ENCODE measurements at regions not wholly inside any gene's neighbourhood (a gene's known extent, or its start where the extent isn't known, plus 50 kb on each side); places are given as distances from the start of the nearest gene placed in this dataset.

- ATAC-seq (ENCODE audit: low read depth) (no peak), DNase-seq (no peak)
- ChIA-PET CTCF (no interaction called here), POLR2A (no interaction called here)
- Mint-ChIP-seq H3K27ac (no peak overlapping the region), H3K4me3 (no peak overlapping the region), H3K4me1 (no peaks in the 10 kb centered on the region), H3K27me3 (no peaks in the 10 kb centered on the region), H3K9me3 (ENCODE audit: insufficient read depth) (peaks cover 3% of the 10 kb centered on the region)
- H3K4me3 ChIP-seq (ENCODE audit: control extremely low read depth in 1 of 5, extremely low read depth in 1 of 5, insufficient read depth in 1 of 5, low read depth in 2 of 5, low read length in 4 of 5): no peak overlapping the region
- no peak overlapping the region for H3K9ac ChIP-seq (ENCODE audit: low read length)
- H4K20me1 ChIP-seq (ENCODE audit: control insufficient read depth, insufficient read depth, low read length, poor library complexity, severe bottlenecking): no peaks in the 10 kb centered on the region
- no peak overlapping the region for H3K27ac ChIP-seq (ENCODE audit: low read length in 2 of 2)
- no peaks in the 10 kb centered on the region for H3K79me2 ChIP-seq (ENCODE audit: control insufficient read depth, insufficient read depth, low read length)
- TF ChIP-seq EZH2 (IDR thresholded peaks at IDR 0.05; ENCODE audit: borderline replicate concordance, insufficient read depth, low read depth, low read length, poor library complexity, severe bottlenecking) (no peak), CTCF (IDR thresholded peaks at IDR 0.05) (no peak)
- H2AFZ ChIP-seq (ENCODE audit: insufficient read depth, low read depth, low read length, poor library complexity, severe bottlenecking): no peak overlapping the region
- H3K9me3 ChIP-seq (ENCODE audit: control extremely low read depth in 1 of 3, control insufficient read depth in 2 of 3, insufficient read depth in 1 of 3, low read length in 2 of 3): no peaks in the 10 kb centered on the region
- H3K36me3 ChIP-seq (replicated peaks in 1 of 2; ENCODE audit: control extremely low read depth in 1 of 2, control insufficient read depth in 1 of 2, extremely low read depth in 1 of 2, insufficient read depth in 2 of 2, low read length in 1 of 2): no peaks in the 10 kb centered on the region
- no peak overlapping the region for H3K4me2 ChIP-seq (replicated peaks; ENCODE audit: low read depth, low read length, poor library complexity, severe bottlenecking)
- H3K27me3 ChIP-seq (replicated peaks in 1 of 4; ENCODE audit: control extremely low read depth in 1 of 4, control insufficient read depth in 3 of 4, insufficient read depth in 4 of 4, low read length in 3 of 4): no peaks in the 10 kb centered on the region
- no peaks in the 10 kb centered on the region for H3K4me1 ChIP-seq (ENCODE audit: control insufficient read depth in 2 of 2, insufficient read depth in 2 of 2, low read length in 2 of 2)
- intact Hi-C loops (cut with micrococcal nuclease): no loop called here
Observed at GRCh38 chr1:103266036-103266435, 157.7 kb upstream of the COL11A1 start.

- no peak overlapping the region for H3K9ac ChIP-seq (ENCODE audit: low read length)
- CTCF ChIA-PET: no interaction called here
- H3K4me3 ChIP-seq (ENCODE audit: control extremely low read depth in 1 of 5, extremely low read depth in 1 of 5, insufficient read depth in 1 of 5, low read depth in 2 of 5, low read length in 4 of 5): no peak overlapping the region
- DNase-seq: no peak
- no peak overlapping the region for H2AFZ ChIP-seq (ENCODE audit: insufficient read depth, low read depth, low read length, poor library complexity, severe bottlenecking)
- no peaks in the 10 kb centered on the region for H3K9me3 Mint-ChIP-seq (ENCODE audit: insufficient read depth)
- H3K79me2 ChIP-seq (ENCODE audit: control insufficient read depth, insufficient read depth, low read length): no peaks in the 10 kb centered on the region
- H3K4me2 ChIP-seq (replicated peaks; ENCODE audit: low read depth, low read length, poor library complexity, severe bottlenecking): no peak overlapping the region
- no peak overlapping the region for H3K27ac ChIP-seq (ENCODE audit: low read length in 2 of 2)
- no peak overlapping the region for H3K27ac Mint-ChIP-seq
- H3K4me1 Mint-ChIP-seq: no peaks in the 10 kb centered on the region
- H3K36me3 ChIP-seq (replicated peaks in 1 of 2; ENCODE audit: control extremely low read depth in 1 of 2, control insufficient read depth in 1 of 2, extremely low read depth in 1 of 2, insufficient read depth in 2 of 2, low read length in 1 of 2): no peaks in the 10 kb centered on the region
- H3K4me1 ChIP-seq (ENCODE audit: control insufficient read depth in 2 of 2, insufficient read depth in 2 of 2, low read length in 2 of 2): no peaks in the 10 kb centered on the region
- no peak for ATAC-seq (ENCODE audit: low read depth)
- TF ChIP-seq EZH2 (IDR thresholded peaks at IDR 0.05; ENCODE audit: borderline replicate concordance, insufficient read depth, low read depth, low read length, poor library complexity, severe bottlenecking) (no peak), CTCF (IDR thresholded peaks at IDR 0.05) (no peak)
- no peaks in the 10 kb centered on the region for H3K27me3 ChIP-seq (replicated peaks in 1 of 4; ENCODE audit: control extremely low read depth in 1 of 4, control insufficient read depth in 3 of 4, insufficient read depth in 4 of 4, low read length in 3 of 4)
- H3K27me3 Mint-ChIP-seq: no peaks in the 10 kb centered on the region
- intact Hi-C loops (cut with micrococcal nuclease): no loop called here
- H4K20me1 ChIP-seq (ENCODE audit: control insufficient read depth, insufficient read depth, low read length, poor library complexity, severe bottlenecking): no peaks in the 10 kb centered on the region
- POLR2A ChIA-PET: no interaction called here
- no peak overlapping the region for H3K4me3 Mint-ChIP-seq
- no peaks in the 10 kb centered on the region for H3K9me3 ChIP-seq (ENCODE audit: control extremely low read depth in 1 of 3, control insufficient read depth in 2 of 3, insufficient read depth in 1 of 3, low read length in 2 of 3)
Observed at GRCh38 chr1:103265551-103265950, 157.2 kb upstream of the COL11A1 start.

Measured in B cell (primary cell).